GM12864 (cell line): ENCODE measurements at regions not wholly inside any gene's neighbourhood (a gene's known extent, or its start where the extent isn't known, plus 50 kb on each side); places are given as distances from the start of the nearest gene placed in this dataset.

Experiments
- DNase-seq: peaks from one replicate; pipeline ENCODE4 v3.0.0-alpha.2; 2011; ENCODE audit warnings: low read depth
- H3K4me3 ChIP-seq: 2 replicates; pipeline ENCODE4 v1.5.1; 2011; ENCODE audit warnings: mild to moderate bottlenecking, low read depth, low read length, control low read depth
- TF ChIP-seq, protein P1 (sequence below): IDR thresholded peaks from 2 replicates; pipeline ENCODE4 v1.5.1; 2011; ENCODE audit warnings: low read depth, mild to moderate bottlenecking, moderate library complexity, low read length, control low read depth, inconsistent platforms; ENCODE audit errors: missing control alignments

DNA sequence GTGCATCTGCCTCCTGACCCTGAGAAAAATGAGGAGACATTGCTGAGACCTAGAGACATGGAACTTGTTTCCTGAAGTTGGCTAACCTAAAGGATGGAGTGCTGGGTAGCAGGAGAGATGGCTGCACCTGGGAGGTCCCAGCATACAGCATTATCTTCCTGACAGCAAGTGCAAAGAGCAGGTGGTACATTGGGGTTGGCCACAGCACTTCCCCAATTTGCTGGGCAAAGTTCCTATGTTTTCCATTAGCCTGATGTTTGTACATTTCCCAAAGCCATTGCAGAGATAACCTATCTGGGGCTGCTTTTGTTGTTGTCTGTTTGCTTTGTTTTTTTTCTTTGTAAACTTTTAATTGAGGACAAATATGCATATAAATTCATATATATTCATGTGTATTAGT is 296.7 kb downstream of the HRH4 start:
- H3K4me3 ChIP-seq, result no peak overlapping the region
- TF ChIP-seq, protein P1, sequence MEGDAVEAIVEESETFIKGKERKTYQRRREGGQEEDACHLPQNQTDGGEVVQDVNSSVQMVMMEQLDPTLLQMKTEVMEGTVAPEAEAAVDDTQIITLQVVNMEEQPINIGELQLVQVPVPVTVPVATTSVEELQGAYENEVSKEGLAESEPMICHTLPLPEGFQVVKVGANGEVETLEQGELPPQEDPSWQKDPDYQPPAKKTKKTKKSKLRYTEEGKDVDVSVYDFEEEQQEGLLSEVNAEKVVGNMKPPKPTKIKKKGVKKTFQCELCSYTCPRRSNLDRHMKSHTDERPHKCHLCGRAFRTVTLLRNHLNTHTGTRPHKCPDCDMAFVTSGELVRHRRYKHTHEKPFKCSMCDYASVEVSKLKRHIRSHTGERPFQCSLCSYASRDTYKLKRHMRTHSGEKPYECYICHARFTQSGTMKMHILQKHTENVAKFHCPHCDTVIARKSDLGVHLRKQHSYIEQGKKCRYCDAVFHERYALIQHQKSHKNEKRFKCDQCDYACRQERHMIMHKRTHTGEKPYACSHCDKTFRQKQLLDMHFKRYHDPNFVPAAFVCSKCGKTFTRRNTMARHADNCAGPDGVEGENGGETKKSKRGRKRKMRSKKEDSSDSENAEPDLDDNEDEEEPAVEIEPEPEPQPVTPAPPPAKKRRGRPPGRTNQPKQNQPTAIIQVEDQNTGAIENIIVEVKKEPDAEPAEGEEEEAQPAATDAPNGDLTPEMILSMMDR, result no peak
- DNase-seq, result no peak

DNA sequence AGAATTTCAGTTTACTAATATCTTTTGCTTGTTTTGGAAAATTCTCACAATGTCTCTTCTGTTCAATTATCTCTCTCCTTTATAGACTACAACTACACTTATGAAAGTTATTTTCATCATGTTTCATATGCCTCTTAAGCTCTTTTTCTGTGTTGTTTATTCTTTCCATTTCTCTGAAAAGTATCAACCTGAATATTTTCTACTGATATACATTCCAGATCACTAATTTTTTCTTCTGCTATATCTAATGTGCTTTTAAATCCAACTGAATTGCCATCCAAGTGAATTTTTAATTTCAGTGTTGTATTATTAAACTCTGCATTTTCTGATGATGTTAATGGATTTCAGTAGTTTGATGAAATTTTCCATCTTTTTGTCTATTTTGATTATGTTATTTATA is 301.3 kb downstream of the HRH4 start:
- H3K4me3 ChIP-seq, result no peak overlapping the region
- no peak for DNase-seq
- TF ChIP-seq, protein P1, result no peak

DNA sequence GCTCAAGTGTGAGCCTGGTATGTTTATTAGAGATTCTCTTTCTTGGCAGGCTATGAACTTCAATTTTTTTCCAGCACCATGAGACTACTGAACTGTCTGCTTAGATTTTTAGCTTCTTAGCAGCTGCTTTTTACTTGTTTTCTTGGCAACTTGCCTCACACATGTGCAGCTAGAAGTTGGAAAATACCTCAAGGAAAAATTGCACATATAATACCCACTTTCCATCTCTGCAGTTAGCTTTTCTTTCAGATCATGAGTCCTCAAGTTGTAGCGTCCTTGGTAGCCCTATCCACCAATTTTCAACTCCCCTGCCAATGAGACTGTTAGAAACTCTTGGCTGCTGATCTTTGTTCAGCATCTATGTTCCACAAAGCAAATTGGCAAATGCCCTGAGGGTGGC is 302.1 kb downstream of the HRH4 start:
- TF ChIP-seq, protein P1, result no peak
- no peak overlapping the region for H3K4me3 ChIP-seq
- DNase-seq, result no peak

DNA sequence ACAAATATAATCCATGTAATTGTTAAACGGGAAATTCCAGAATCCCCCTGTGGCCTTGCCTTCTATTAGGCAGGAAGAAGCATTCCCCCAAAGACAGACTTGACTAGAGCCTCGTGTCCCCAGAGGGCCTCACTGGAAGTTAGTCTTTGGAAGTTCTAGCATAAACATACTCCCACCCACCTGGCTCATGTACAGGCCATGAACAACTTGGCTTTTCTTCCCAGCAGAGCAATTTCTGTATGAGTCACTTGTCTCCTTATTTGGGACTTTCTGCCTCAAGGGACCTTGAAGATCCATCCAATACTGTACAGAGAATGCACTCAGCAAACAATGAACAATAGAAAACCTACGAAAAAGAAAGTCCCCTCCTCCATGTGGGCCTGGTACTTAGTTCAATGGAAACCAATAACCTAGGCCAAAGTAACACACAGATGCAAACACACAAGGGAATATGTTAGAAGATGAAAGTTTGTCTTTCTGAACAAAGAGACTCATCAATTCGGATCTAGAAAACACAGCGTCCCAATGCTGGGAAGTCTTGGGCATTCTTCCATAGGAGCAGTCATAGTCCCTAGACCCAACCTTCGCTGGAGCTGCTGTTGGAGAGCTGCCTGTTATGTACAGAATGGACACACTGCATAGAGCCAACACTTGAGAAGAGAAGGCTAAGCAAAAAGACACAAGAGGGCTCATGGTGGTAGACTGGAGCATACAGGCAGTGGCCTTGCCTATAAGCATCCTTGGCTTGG is 303.5 kb downstream of the HRH4 start:
- H3K4me3 ChIP-seq, result no peak overlapping the region
- TF ChIP-seq, protein P1, result no peak
- DNase-seq, result no peak

DNA sequence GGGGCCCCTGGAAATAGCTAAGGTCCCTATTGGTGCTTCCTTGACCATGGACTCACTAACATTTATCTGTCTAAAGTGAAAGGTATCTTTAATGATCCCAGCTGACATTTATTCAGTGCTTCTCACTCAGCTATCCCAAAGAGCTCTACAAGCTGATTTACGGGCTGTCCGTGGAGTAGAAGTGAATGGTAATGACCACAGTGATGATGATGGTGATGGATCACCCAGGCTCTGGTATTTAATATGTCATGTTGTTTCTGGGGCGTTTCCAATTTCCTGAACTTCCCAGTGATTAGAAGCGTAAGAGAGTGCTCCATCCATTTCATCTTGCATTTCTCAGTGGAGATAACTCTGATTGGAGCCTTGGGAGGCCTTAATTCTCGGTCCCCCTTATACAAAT is 304.3 kb downstream of the HRH4 start:
- H3K4me3 ChIP-seq, result no peak overlapping the region
- TF ChIP-seq, protein P1, result no peak
- no peak for DNase-seq

DNA sequence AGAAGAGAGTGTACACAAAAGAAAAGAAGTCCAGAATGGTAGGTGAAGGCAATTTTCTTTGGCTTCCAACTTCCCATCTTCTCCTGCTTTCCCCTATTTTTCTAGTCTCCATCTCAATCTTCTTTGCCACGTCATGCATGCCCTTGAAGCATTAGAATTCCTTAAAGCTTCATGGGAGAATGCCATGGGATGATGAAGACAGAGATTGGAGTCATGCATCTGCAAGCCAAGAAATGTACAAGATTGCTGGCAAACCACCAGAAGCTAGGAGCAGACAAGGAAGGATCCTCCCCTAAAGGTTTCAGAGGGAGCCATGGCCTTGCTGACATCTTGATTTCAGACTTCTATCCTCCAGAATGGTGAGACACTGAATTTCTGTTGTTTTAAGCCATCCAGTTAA is 305.9 kb downstream of the HRH4 start:
- no peak for DNase-seq
- H3K4me3 ChIP-seq, result no peak overlapping the region
- TF ChIP-seq, protein P1, result no peak
